ENCODE measurements at regions not wholly inside any gene's neighbourhood (a gene's known extent, or its start where the extent isn't known, plus 50 kb on each side); places are given as distances from the start of the nearest gene placed in this dataset.

DNA sequence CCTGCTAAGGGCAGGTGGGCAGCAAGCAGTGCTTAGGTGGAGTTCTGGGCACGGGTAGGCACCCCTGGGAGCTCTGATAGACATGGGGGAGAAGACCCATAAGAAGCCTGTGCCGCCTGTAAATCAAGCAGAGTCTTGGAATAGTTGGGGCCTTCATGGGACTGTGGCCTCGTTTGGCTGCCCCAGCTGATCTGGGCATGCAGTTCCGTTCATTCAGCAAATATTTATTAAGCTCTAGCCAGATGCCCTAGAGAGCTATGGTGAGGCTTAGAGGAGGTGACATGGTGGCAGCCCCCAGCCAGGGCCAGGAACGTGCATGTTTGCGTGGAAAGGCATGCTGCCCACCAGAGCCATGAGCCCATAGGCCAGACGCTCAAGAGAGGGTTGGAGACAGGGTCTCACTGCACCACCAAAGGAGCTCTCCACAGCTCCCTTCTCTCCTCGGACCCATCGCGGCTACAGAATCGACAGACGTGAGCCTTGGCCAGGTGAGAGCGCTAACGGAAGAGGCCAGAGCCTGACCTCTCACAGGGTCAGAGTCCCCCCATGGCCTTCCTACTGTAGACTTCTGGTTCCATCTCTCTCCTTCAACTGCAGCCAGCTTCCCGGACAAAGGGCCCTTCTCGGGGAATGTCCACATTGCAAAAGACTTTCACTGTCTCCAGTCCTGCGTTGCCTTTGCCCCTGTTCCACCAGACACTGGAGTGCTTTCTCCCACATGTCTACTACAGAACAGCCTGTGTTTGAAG lies 135.7 kb downstream of the INHBB start:
- DNase-seq, result no peak

DNA sequence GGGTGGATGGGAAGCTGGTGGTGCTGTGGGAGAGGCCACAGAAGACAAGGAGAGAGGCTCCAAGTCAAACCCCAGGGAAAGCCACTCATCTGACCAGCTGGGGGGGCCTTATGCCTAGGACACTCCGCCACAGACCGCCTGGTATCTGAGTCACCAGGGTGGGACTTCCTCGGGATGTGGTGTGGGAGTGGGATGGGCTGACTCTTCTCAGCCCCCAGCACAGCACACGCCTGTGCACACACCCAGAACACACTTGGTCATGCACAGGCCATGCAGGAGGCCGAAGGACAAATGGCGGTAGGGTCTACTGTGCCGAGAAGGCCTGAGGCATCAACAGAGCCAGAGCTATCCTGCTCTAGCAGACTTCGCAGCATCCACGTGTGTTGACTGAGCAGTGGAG lies 136.4 kb downstream of the INHBB start:
- DNase-seq, result no peak

DNA sequence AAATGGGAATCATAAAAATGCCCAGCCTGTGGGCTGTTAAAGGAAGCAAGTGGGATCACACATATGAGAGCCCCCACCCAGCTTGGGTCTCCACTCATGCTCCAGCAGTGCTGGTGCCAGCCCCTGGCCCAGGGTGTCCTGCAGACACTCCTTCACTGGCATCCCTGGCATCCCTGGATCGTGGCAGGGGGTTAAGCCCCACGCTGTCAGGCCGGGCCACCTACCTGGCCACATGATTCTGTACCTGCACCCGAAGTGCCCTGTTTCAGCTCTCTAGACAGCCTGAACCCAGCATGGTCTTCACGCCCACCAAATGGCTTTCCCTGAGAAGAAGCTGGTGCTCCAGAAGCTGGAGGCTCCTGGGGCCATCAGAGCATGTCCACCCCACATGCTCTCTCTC lies 137.4 kb downstream of the INHBB start:
- DNase-seq, result no peak

DNA sequence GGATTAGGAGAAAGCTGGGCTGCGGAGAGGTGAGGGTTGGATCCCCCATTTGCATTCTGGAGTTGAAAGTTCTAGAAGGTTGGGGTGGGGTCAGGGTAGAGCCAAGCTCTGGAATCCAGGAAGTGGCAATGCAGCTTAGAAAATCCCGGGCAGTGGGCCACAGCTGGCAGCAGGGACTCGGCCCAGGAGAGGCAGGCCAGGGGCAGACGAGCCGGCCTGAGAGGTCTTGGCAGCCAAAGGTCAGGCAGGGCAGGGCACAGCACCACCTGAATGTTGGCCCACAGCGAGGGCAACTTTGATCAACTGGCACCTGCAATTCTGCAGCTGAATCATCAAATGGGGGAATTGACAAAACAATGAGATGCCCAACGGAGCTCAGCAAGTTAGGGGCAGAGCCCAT lies 139.2 kb downstream of the INHBB start:
- DNase-seq, result no peak

DNA sequence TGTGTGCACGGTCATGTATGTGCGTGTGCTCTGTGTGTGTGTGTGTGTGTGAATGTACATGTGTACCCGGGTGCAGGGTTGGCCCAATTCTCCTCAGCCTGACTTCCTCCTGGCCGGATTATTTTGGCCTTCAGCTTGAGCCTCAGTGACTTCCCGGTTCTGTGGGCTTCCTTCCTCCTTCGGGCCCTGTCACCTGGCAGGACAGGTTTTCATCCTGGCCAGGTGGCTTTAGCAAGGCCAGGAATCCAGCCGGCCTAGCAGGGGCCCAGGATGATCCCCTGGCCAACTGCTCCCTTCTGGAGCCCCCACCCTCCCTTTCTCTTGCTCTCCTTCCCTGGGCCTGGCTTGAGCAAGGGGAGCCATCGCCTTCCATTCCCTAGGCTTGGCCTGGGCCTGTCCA lies 140.5 kb downstream of the INHBB start:
- DNase-seq, result no peak

DNA sequence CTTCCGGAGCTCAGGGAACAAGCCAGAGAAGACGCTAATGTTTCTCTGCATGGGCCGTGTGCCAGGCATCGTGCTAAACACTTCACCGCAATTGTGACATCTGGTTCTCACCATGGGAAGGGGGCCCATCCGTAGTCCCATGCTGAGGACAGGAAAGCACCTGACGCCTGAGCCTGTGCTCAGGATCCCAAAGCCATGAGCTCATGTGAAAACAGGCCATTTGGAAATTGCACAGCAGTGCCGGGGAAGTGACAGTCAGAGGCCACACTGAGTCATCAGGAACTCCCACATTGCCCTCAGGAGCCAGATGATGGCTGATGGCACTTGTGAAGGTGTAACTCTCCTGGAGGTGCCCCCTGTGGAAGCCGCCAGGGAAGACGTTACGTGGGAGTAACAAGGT lies 141.0 kb downstream of the INHBB start:
- DNase-seq, result peak; percentile 18 to 30 (median 24)

DNA sequence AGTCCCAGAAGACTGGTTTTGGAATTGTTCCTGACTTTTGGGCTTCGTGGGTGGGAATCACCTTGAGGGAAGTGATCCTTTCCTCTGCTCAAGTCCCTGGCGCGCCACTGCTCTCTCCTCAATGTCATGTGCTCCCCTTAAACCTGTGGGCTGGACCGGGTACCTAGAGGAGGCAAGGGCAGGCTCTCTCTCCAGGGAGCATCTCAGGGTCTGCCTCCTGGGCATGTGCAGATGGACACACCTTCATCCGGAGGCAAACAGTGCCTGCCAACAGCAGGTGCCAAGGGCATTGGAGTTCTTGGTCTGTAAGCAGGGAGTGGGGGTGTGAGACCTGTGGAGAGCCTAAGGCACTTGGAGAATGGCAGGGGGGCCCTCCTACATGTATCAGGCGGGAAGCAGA lies 142.6 kb downstream of the INHBB start:
- DNase-seq, result no peak

DNA sequence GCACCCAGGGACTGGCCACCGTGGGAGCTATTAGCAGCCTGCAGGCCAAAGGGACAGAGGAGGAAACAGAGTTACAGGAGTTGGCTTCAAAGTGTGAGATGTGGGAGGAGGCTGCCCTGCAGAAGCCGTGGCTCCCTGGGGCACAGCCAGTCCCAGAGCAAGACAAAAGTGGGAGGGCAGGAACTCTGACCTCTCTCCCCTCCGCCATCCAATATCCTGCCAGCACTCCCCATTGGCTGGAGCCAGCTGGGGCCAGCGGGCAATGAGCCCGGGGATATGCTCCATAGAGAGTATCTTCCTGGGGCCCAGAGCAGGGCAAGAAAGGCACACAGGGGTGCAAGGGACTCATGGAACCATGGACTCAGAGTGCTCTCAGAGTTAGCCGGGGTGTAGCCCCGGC lies 143.1 kb downstream of the INHBB start:
- DNase-seq, result no peak

DNA sequence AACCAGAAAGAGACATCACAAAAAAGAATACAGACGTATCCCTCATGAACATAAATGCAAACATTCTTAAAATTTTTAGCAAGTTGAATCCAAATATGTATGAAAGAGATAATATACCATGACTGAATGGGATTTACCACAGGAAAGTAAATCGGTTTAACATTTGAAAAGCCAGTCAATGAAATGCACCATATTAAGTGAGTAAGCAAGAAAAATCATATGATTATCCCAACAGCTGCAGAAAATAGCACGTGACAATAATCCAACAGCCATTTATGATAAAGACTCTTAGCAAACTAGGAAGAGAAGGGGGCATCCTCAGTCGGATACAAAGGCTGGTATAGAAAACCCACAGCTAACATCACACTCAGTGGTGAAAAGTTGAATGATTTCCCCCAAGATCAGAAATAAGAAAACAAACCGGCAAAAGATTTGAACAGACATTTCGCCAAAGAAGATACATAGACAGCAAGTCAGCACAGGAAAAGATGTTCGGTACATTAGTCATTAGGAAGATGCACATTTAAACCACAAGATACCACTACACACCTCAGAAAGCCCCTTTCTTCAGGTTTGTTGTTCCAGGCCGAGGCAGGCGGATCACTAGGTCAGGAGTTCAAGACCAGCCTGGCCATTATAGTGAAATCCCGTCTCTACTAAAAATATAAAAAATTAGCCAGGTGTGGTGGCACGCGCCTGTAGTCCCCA lies 144.3 kb downstream of the INHBB start:
- DNase-seq, result no peak

DNA sequence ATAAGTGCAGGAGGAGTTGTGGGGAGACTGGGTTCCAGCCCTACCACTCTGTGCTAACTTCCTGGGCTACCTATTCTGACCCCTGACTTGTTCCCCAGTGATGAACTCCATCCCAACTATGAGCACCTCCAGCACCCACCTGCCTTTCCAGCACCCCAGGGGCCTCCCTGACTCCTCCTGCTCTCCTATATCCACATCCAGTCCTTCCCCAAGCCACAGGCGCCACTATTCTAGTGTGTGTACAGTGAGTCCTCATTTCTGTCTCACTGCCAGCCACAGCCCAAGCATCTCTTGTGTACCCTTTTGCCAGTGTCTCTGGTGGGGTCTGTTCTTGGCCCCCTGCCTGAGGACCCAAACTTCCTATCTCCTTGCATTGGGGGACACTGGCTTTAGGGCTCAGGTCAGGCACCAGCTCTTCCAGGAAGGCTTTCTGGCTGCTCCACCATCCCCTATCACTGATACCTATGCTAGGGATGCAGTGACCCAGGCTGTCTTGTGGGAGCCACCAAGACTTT lies 145.2 kb downstream of the INHBB start:
- DNase-seq, result no peak

DNA sequence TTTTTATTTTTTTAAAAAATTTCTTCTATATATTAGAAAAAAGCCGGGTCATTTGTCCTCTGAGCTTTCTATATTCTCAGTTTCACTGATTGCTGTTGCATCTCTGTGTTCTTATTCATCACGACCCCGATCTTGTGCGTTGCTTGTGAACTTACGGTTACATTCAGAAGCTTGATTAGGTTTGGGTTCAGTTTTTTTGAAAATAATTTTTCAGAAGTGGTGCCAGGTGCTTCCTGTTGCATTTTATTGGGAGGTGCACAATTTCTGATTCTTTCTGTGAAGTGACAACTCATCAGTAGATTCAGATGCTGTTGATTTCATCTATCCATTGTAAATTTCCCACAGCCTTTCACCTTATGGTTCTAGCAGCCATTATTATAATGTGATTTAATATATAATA lies 147.3 kb downstream of the INHBB start:
- no peak for DNase-seq

DNA sequence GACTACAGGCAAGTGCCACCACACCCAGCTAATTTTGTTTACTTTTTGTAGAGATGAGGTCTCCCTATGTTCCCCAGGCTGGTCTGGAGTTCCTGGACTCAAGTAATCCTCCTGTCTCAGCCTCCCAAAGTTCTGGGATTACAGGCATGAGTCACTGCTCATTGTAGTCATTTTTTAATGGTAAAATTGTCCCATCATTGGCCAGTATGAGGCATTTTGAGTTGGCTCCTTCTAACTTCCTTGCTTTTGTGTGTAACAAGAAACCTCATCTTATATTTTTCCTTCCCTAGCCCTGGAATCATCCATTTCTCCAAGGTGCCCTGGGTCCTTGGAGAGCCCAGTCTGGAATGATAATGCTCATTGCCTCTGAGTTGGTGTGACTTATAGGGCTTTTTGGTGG lies 148.5 kb downstream of the INHBB start:
- DNase-seq, result no peak

DNA sequence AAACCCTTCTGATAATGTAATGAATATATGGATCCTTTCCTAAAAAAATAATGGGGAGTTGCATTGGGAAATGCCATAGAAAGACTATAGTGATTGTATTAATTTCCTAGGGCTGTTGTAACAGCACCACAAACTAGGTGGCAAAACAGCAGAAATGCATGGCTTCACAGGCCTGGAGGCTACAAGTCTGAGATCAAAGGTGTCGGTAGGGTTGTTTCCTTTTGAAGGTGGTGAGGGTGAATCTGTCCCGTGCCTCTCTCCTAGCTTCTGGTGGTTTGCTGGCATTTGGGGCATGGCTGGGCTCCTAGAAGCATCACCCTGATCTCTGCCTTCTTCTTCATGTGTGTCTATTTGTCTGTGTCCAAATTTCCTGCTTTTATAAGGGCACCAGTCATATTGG lies 149.7 kb downstream of the INHBB start:
- DNase-seq, result no peak

DNA sequence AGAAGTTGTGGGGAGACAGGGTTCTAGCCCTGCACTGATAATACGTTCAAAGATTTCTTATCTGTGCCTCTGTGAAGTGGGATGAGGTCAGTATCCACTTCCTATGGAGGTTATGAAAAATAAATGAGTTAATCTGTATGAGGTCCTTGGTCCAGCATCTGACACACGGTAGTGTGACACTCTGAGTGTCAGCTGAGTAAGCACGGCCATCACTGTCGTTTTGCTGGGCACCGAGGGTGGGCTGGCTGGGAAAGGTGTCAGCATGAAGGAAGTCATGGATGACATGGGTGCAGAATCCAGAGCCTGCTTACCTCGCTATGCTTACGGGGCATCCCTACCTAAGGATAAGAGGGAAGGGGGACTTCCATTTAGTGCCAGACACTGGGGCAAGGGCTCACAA lies 150.3 kb downstream of the INHBB start:
- no peak for DNase-seq

DNA sequence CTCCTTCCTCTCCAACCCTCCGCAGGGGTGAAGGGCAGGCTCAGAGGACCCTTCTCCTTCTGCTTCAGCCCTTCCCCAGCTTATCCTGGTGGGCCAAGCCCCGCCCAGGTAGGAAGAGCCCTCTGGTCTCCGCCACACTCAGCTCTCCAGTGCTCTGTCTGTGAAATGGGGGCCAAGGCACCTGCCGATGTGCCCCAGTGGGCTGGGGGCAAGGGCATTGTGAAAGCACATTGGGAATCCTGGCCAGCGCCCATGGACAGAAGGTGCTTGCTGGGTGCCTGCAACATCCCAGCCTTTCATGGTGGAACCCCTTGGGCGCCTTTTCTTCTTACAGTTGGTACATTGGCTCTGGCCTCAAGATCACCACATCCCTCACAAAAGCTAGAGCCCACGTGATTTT lies 150.8 kb downstream of the INHBB start:
- no peak for DNase-seq

DNA sequence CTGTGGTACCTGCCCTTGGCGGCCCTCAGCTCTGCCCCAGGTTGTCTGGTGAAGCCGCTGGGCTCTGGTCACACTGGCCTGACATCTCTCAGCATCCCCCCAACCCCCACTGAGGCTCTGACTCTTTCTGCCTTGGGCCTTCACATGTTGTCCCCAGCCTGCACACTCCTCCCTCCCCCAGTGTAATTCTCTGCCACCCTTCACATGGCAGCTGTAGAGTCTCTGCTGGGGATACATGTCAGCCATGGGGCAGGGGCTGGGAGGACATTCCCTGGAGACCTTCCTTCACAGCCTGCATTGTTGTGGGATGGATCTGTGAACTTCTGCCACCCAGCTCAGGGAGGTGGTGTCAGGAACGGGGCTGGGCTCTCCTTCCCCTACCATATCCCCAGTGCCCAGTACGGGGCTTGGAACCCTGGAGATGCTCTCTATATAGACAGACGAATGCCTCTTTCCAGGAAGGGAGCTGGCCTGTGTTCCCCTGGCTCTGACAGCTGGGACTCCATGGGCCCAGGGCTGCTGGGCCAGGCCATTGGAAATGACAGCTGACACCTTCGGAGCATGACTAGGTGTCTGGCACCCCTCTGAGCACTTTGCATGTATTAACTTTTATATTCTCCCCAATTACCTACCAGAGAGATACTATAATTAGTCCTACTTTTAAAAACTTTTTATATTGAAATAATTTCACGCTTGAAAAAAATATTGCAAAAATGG lies 151.5 kb downstream of the INHBB start:
- DNase-seq, result no peak

DNA sequence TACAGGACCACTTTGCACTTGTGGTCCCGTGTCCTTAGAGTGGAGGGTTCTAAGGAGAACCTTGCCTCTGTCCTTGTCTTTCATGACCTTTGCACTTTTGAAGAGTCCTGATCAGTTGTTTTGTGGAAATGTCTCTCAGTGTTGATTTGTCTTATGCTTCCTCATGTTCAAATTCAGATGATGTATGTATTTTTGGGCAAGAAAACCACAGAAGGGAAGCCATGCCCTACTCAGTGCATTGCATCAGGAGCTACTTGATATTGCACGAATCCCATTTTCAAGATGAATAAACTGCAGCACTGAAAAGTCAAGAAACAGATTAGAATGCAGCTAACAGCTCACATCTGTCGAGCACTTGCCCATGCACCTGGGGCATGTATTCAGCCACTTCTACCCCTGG lies 152.2 kb downstream of the INHBB start:
- DNase-seq, result peak in 1 of 3 donors; percentile 16

DNA sequence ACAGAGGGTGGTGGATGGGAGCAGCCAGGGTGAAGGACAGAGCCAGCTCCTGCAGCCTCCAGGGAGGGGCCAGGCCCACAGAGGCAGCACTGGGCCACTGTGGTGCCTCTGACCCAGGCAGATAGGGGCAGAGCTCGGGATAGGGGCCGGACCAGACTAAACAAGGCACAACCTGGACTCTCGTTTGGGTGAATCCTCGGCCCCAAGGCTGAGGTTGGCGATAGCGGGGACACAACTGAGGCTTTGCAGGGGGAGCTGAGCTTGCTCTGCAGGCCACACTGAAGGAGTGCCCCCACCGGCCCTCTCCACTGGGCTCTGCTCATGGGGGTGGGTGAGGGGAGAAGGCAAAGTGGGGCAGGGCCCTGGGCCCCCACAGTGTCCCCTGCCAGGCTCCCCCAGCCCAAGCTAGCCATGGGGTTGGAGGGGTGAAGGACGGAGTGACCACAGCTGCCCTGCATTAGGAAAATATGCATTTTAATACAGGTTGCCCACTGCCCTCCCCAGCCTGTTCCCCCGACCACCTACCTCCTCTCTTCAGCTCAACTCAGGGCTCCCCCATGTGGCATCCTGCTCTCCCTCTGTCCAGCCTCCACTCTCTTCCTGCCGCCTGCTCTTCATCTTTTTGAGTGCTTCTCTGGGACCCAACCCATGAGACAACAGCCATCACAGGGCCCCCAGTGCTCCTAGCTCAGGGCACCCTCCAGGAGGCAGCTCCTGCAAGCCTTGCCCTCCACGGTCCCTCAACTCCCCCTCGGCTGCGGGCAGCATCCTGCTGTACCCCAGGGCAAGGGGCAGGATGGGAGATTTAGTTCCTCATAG lies 152.8 kb downstream of the INHBB start:
- DNase-seq, result no peak

DNA sequence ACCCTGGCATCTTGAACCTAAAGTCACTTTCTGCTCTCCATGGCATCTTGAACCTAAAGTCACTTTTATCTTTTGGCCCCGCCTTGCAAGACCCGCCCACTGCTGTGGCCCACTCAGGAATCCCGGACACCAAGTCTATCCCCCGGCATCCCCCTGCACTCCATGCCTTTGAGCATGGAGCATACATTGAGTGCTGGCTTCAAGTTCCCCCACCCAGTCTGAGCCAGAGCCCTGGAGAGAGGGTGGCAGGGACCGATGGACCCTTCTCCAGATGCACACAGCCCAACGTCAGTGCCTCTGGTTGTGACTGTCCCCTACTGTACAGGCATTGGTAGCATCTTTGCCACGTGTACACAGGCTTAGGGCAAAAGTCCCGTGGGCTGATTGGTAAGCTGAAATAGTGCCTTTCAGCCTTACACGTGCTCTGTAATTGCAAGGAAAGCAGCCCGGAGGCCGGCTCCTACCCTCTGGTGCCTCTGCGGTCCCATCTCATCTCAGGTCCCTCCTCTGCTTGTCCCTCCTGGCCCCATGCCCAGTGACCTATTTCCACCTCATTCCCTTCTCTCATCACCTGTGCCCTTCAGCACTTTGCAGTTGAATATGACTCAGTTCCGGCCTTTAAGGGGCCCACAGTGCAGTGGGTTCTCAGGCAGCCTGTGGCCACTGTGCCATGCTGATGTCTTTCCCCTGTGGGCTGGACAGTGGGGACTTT lies 154.0 kb downstream of the INHBB start:
- no peak for DNase-seq

DNA sequence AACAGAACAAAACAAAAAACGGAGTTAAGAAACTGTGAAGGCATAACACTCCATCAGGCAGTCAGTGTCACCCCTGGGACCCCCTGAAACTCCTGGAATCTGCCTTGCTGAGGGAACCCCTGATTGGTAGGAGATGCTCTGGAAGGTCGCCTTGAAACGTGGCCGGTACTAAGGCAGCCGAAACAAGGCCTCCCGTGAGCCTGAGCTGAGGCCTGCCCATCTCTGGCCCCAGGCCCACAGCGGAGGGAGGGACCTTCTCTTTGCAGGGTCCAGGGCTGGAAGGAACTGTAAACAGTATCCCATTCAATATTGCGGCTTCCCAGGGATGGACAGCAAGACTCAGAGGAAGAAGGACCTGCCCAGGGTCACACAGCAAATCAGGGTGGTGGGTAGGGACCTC lies 155.7 kb downstream of the INHBB start:
- no peak for DNase-seq

DNA sequence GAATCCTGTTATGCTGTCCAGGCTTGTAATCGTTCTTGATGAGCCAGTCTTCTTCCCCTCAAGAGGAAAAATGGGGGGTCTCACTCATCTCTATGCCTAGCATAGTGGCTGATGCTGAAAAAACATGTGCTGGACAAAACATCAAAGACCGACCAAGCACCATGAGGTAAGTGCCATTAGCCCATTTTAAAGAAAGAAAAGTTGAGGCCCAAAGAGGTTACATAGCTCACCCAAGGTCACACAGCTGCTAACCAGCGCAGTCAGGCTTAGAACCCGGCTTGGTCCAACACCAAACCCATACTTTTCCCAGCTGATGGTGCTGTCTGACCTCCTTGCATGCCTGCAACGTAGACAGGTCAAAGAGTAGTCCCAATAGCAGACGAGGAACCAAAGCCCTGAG lies 156.4 kb downstream of the INHBB start:
- no peak for DNase-seq

DNA sequence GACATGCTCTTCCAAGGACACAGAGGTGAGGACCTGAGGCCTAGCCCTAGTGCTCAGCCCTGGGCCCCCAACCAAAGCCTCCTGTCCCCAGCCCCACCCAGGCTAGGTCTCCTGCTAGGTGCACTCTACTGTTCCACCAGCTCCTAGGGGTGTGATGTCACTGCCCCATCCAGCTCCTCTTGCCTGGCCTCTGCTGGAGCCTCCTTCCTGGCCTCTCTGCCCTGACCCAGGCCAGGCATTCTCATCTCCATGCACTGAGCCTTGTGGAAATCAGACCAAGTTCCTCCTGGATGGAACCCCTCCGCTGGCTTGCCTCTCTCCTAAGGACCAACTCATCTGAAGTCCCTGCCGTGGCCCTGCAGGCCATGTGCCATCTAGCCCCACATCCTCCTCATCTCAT lies 156.8 kb downstream of the INHBB start:
- no peak for DNase-seq

All from suppressor macrophage treated with lipopolysaccharide for 1 hour (primary cell).